Left lung (tissue), 4 donors: ENCODE measurements at regions not wholly inside any gene's neighbourhood (a gene's known extent, or its start where the extent isn't known, plus 50 kb on each side); places are given as distances from the start of the nearest gene placed in this dataset.

ENCODE experiments used
- ATAC-seq: fragments of 200-7000 bp; cut with Tn5 transposase; one replicate; pipeline ENCODE4 v1.9.1; 2020; ENCODE audit warnings: moderate library complexity
- DNase-seq, 4 donors: peaks; one replicate each; pipeline ENCODE4 v3.0.0-alpha.2; 2013 to 2020
- H3K27ac ChIP-seq, 2 donors: fragments of 200-600 bp; sonication (generic) in 1 of 2; one replicate each; pipeline versions ENCODE4 v1.5.0 to v1.8.0; 2020 to 2021
- H3K27me3 ChIP-seq, 2 donors: fragments of 200-600 bp; sonication (generic) in 1 of 2; one replicate each; pipeline versions ENCODE4 v1.5.0 to v1.8.0; 2020 to 2021
- H3K36me3 ChIP-seq, 2 donors: fragments of 200-600 bp; sonication (generic) in 1 of 2; one replicate each; pipeline versions ENCODE4 v1.5.0 to v1.8.0; 2020 to 2021
- H3K4me1 ChIP-seq, 2 donors: fragments of 200-600 bp; one replicate each; pipeline ENCODE4 v1.8.0; 2021
- H3K4me3 ChIP-seq, 2 donors: fragments of 200-600 bp; sonication (generic) in 1 of 2; one replicate each; pipeline versions ENCODE4 v1.5.0 to v1.8.0; 2020 to 2021; ENCODE audit warnings: mild to moderate bottlenecking in 1 of 2
- H3K9me3 ChIP-seq, 2 donors: fragments of 200-600 bp; sonication (generic) in 1 of 2; one replicate each; pipeline versions ENCODE4 v1.5.0 to v1.8.0; 2020 to 2021
- intact Hi-C, 2 donors: fragments of 100-400 bp; cut with DNase I; formaldehyde crosslinking; loops; one replicate each; pipeline versions ENCODE4 v1.11.2 to v1.14.2; 2022
- TF ChIP-seq, protein P1 (sequence below), 2 donors: fragments of 200-600 bp; sonication (generic) in 1 of 2; IDR thresholded peaks; one replicate each; pipeline versions ENCODE4 v1.5.0 to v1.8.0; 2021; ENCODE audit warnings: antibody characterized with exemption in 2 of 2
- donor health status: DM: no; HTN: yes; CAD: no.
- donor health status: DM: no; HTN: no; CAD: no.

DNA sequence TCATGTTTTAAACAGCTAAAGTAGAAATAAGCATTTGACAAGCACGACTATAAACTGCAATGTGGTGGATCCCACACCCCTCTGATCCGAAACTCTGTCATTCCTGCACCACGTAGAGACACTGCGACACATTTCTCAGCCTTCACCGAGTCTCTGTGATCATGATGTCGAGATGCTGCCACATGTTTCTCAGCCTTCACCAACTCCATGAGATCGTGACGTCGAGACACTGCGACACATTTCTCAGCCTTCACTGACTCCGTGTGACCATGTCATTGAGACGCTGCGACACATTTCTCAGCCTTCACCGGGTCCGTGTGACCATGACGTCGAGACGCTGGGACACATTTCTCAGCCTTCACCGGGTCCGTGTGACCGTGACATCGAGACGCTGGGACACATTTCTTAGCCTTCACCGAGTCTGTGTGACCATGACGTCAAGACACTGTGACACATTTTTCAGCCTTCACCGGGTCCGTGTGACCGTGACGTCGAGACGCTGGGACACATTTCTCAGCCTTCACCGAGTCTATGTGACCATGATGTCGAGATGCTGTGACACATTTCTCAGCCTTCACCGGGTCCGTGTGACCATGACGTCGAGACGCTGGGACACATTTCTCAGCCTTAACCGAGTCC lies 143.0 kb downstream of the TTLL2 start:
- Histone ChIP-seq H3K36me3 (no peaks in the 10 kb centered on the region), H3K4me3 (no peak overlapping the region), H3K9me3 (no peaks in the 10 kb centered on the region), H3K27me3 (no peaks in the 10 kb centered on the region), H3K4me1 (no peaks in the 10 kb centered on the region), H3K27ac (no peak overlapping the region)
- intact Hi-C loops: no loop called here
- no peak for ATAC-seq
- DNase-seq: no peak
- TF ChIP-seq, protein P1, sequence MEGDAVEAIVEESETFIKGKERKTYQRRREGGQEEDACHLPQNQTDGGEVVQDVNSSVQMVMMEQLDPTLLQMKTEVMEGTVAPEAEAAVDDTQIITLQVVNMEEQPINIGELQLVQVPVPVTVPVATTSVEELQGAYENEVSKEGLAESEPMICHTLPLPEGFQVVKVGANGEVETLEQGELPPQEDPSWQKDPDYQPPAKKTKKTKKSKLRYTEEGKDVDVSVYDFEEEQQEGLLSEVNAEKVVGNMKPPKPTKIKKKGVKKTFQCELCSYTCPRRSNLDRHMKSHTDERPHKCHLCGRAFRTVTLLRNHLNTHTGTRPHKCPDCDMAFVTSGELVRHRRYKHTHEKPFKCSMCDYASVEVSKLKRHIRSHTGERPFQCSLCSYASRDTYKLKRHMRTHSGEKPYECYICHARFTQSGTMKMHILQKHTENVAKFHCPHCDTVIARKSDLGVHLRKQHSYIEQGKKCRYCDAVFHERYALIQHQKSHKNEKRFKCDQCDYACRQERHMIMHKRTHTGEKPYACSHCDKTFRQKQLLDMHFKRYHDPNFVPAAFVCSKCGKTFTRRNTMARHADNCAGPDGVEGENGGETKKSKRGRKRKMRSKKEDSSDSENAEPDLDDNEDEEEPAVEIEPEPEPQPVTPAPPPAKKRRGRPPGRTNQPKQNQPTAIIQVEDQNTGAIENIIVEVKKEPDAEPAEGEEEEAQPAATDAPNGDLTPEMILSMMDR (IDR thresholded peaks at IDR 0.05): no peak

DNA sequence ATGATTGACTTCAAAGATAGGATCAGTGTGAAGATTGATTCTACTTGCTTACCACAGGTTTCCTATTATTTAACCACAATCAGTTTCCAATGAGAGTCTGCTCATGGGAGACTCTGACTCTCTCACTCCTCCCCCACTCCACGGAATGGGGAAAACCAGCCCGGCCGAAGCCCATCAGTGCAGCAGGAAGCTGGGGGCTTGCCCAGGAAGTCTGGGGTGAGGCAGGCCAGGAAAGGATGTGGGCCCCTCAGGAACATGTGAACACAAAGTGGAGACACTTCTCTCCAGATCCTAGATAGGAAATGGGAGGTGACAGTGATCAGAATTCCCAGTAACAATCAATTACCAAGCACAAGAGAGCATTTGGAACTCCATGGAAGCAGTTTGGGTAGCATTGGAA lies 144.2 kb downstream of the TTLL2 start:
- Histone ChIP-seq H3K27ac (no peak overlapping the region), H3K4me1 (no peaks in the 10 kb centered on the region), H3K9me3 (no peaks in the 10 kb centered on the region), H3K36me3 (no peaks in the 10 kb centered on the region), H3K4me3 (no peak overlapping the region), H3K27me3 (no peaks in the 10 kb centered on the region)
- intact Hi-C loops: no loop called here
- no peak for DNase-seq
- TF ChIP-seq, protein P1 (IDR thresholded peaks at IDR 0.05): no peak
- no peak for ATAC-seq

DNA sequence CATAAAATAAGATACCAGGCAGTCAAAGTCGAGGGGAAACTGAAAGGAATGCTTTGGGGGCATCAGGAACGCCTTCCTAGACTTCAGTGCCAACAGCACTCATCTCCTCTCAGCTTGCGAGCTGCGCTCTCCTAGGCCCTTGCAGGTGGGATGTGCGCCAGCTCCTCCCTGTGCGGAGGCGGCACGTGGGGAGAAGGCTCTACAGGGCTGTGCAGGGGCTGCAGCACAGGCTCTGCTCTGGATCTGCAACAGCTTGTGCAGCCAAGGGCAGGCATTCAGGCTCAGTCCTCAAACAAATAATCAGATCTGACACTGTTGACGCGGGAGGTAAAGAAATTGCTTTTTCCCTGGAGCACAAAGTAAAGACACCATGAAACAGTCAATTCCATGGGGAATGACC lies 144.8 kb downstream of the TTLL2 start:
- TF ChIP-seq, protein P1 (IDR thresholded peaks at IDR 0.05): no peak
- intact Hi-C loops: no loop called here
- Histone ChIP-seq H3K4me3 (no peak overlapping the region), H3K27ac (no peak overlapping the region), H3K9me3 (no peaks in the 10 kb centered on the region), H3K36me3 (no peaks in the 10 kb centered on the region), H3K27me3 (no peaks in the 10 kb centered on the region), H3K4me1 (no peaks in the 10 kb centered on the region)
- DNase-seq: no peak
- ATAC-seq: no peak

DNA sequence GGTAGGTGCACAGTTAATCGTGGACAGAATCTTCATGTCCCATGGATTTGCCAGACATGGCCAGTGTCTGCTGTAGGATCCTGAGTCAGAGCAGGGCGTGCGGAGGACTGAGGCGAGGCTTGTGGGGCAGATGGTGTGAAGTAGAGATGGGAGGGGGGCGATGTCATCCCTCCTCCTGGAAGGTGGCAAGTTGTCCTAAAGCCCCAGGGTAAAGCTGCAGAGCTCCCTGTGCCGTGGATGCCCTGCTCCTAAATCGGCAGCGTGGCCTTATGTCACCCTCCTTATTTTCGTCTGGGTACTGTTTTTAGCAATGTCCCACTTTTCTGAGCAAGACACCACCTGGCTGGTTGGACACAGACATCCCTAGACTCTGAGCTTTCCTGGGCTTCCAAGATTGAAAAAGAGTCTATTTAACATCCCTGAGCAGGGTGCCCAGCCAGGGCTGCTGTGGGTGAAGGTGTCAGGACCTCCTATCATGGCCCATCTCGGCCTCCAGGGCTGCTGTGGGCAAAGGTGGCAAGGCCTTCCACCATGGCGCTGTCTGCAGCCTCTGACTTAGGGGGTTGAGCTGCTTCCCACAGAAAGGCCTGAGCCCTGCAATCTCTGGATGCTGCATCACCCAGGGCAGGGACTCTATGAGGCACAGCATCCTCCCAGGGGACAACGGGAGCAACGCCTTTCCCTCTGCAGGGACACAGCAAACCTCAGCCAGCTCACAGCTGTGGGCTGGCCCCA lies 145.4 kb downstream of the TTLL2 start:
- intact Hi-C loops: no loop called here
- TF ChIP-seq, protein P1 (IDR thresholded peaks at IDR 0.05): no peak
- ATAC-seq: no peak

DNA sequence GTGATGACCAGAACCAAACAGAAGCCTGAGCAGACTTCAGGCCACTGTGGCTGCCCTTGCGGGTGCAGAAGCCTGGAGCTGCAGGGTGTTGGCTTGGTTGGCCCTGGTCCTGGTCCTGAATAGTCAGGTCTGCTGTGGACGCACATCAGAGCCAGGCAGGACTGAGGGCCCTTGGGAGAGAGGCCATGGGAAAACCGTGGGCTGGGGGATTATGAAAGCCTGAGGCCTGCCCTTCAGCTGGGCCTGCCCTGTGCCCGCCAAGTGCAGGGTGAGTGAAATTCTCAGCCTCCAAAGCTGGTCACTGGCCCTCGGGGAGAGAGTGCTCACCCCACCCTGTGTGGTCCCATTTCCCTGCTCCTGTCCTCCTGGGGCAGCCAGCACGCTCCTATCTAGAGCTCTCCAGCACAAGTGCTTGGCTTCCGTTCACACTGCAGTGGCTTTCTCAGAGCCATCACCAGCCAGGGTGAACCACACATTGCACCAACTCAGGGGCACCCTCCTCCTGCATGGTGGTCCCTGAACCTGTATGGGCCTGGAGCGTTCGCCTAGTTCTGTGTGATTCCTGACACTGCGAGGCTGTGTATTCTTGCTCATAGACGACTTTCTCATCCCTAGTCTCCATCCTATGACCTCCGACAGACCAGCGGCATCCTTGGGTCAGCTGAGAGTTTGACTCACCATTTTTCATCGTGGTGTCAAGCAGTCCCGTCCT lies 146.1 kb downstream of the TTLL2 start:
- intact Hi-C loops: no loop called here
- H3K27ac ChIP-seq: no peak overlapping the region
- DNase-seq (no peak), ATAC-seq (no peak)
- H3K4me3 ChIP-seq: no peak overlapping the region
- no peaks in the 10 kb centered on the region for H3K36me3 ChIP-seq
- TF ChIP-seq, protein P1 (IDR thresholded peaks at IDR 0.05): no peak
- H3K9me3 ChIP-seq: no peaks in the 10 kb centered on the region
- H3K4me1 ChIP-seq: no peaks in the 10 kb centered on the region
- no peaks in the 10 kb centered on the region for H3K27me3 ChIP-seq

More for the DNA sequence above, 145.4 kb downstream of the TTLL2 start:
- DNase-seq: no peak
- no peaks in the 10 kb centered on the region for H3K9me3 ChIP-seq
- no peak overlapping the region for H3K27ac ChIP-seq
- H3K4me1 ChIP-seq: no peaks in the 10 kb centered on the region
- no peaks in the 10 kb centered on the region for H3K36me3 ChIP-seq
- H3K4me3 ChIP-seq: no peak overlapping the region
- H3K27me3 ChIP-seq: no peaks in the 10 kb centered on the region
